Spleen (tissue), 11 donors: ENCODE measurements at regions not wholly inside any gene's neighbourhood (a gene's known extent, or its start where the extent isn't known, plus 50 kb on each side); places are given as distances from the start of the nearest gene placed in this dataset.

Source experiments
- DNase-seq: peaks from one replicate; pipeline ENCODE4 v3.0.0-alpha.2; 2020
- H3K27ac ChIP-seq, 8 donors: fragments of 200-600 bp; sonication (generic) in 7 of 8; 1 replicate in 4 of 8; 2 replicates in 4 of 8; pipeline versions ENCODE4 v1.5.0 to v1.8.0; 2016 to 2021; ENCODE audit warnings: inconsistent platforms in 4 of 8, mild to moderate bottlenecking in 4 of 8, moderate library complexity in 1 of 8
- H3K27me3 ChIP-seq, 7 donors: fragments of 200-600 bp; sonication (generic) in 6 of 7; replicated peaks in 1 of 7; 1 replicate in 4 of 7; 2 replicates in 3 of 7; pipeline versions ENCODE4 v1.5.0 to v1.8.0; 2016 to 2021; ENCODE audit warnings: inconsistent platforms in 3 of 7, mild to moderate bottlenecking in 1 of 7
- H3K36me3 ChIP-seq, 6 donors: fragments of 200-600 bp; sonication (generic) in 5 of 6; 1 replicate in 4 of 6; 2 replicates in 2 of 6; pipeline versions ENCODE4 v1.5.0 to v1.8.0; 2016 to 2021; ENCODE audit warnings: inconsistent platforms in 2 of 6
- H3K4me1 ChIP-seq, 6 donors: fragments of 200-600 bp; sonication (generic) in 5 of 6; 1 replicate in 3 of 6; 2 replicates in 3 of 6; pipeline versions ENCODE4 v1.5.0 to v1.8.0; 2016 to 2021; ENCODE audit warnings: inconsistent platforms in 3 of 6
- H3K4me3 ChIP-seq, 8 donors: fragments of 200-600 bp; sonication (generic) in 7 of 8; 1 replicate in 4 of 8; 2 replicates in 4 of 8; pipeline versions ENCODE4 v1.5.0 to v1.8.0; 2016 to 2021; ENCODE audit warnings: inconsistent platforms in 4 of 8, mild to moderate bottlenecking in 4 of 8, moderate library complexity in 2 of 8
- H3K9me3 ChIP-seq, 8 donors: fragments of 200-600 bp; sonication (generic) in 7 of 8; 1 replicate in 4 of 8; 2 replicates in 4 of 8; pipeline versions ENCODE4 v1.5.0 to v1.8.0; 2016 to 2021; ENCODE audit warnings: inconsistent platforms in 4 of 8
- CTCF ChIP-seq, 11 experiments: fragments of 200-600 bp in 7 of 11; fragments of 450-650 bp in 4 of 11; sonication (generic) in 4 of 11; IDR thresholded peaks in 8 of 11; conservative IDR thresholded peaks in 3 of 11; 1 replicate in 7 of 11; 2 replicates in 4 of 11; pipeline versions ENCODE4 v1.4.0 to v1.8.0; 2016 to 2021; ENCODE audit warnings: antibody characterized with exemption in 11 of 11, inconsistent platforms in 4 of 11, mild to moderate bottlenecking in 1 of 11
- POLR2A ChIP-seq, 3 donors: fragments of 450-650 bp; IDR thresholded peaks; one replicate each; pipeline ENCODE4 v1.5.1; 2017; ENCODE audit warnings: antibody characterized with exemption in 3 of 3, mild to moderate bottlenecking in 1 of 3
- POLR2AphosphoS5 ChIP-seq, 3 donors: sonication (generic); formaldehyde crosslinking; IDR thresholded peaks; one replicate each; pipeline ENCODE4 v1.5.1; 2017; ENCODE audit warnings: antibody characterized with exemption in 3 of 3
- WGBS, 5 donors: extraction: QIAGEN DNeasy Blood & Tissue Kit in 3 of 5; methylation state at CpG; one replicate each; pipeline versions ENCODE4 v1.1.5 to v1.1.7; 2013 to 2018; 5-methylcytosine and 5-hydroxymethylcytosine counted together
- intact Hi-C: fragments of 100-400 bp; cut with DNase I; formaldehyde crosslinking; loops from one replicate; pipeline ENCODE4 v1.15.0; 2023; ENCODE audit warnings: low total_unique reads
- donor health status: healthy with polysubstance abuse.
- donor health status: DM: no; HTN: no; CAD: no; lungs with moderate emphysema.
- donor health status: DM: no; HTN: no; CAD: no.
- donor health status: Bipolar disorder and iron deficiency.
- donor health status: healthy.
- donor health status: DM: no; HTN: no; CAD: no.
- donor health status: DM: yes; HTN: yes; CAD: no.

- DNase-seq, result no peak
- Histone ChIP-seq H3K27me3 (peaks cover 0 to 43% (median 7%) of the 10 kb centered on the region in 7 donors), H3K27ac (no peak overlapping the region), H3K4me3 (no peak overlapping the region), H3K9me3 (peaks cover 0 to 23% (median 20%) of the 10 kb centered on the region in 8 donors), H3K36me3 (no peaks in the 10 kb centered on the region), H3K4me1 (no peaks in the 10 kb centered on the region)
- intact Hi-C loops, result no loop called here
- TF ChIP-seq CTCF (IDR thresholded peaks at IDR 0.05 in 8 of 11, conservative IDR thresholded peaks at IDR 0.05 in 3 of 11) (no peak), POLR2A (IDR thresholded peaks at IDR 0.05) (no peak), POLR2AphosphoS5 (IDR thresholded peaks at IDR 0.05) (no peak)
- WGBS, 5 donors, result 93 to 98% (median 94%) methylated on average over 1 of the region's 1 CpG
Measured at GRCh38 chr4:3697033-3697432, 69.2 kb upstream of the ADRA2C start.

- no peaks in the 10 kb centered on the region for H3K27me3 ChIP-seq
- no peak overlapping the region for H3K27ac ChIP-seq
- WGBS, 5 donors, result 78 to 90% (median 87%) methylated on average over 18 to 22 of the region's 22 CpGs
- DNase-seq, result peak; percentile 67
- intact Hi-C loops, result no loop called here
- H3K9me3 ChIP-seq, result peaks cover 0 to 5% (median 0%) of the 10 kb centered on the region in 8 donors
- H3K4me1 ChIP-seq, result no peaks in the 10 kb centered on the region
- no peaks in the 10 kb centered on the region for H3K36me3 ChIP-seq
- TF ChIP-seq CTCF (IDR thresholded peaks at IDR 0.05 in 8 of 11, conservative IDR thresholded peaks at IDR 0.05 in 3 of 11) (no peak), POLR2A (IDR thresholded peaks at IDR 0.05) (no peak), POLR2AphosphoS5 (IDR thresholded peaks at IDR 0.05) (no peak)
- H3K4me3 ChIP-seq, result no peak overlapping the region
Measured at GRCh38 chr4:3690551-3691152, 75.5 kb upstream of the ADRA2C start.

GRCh38 chr4:3689576-3690550 lies 76.3 kb upstream of the ADRA2C start:
- WGBS, 5 donors, result 76 to 88% (median 86%) methylated on average over 26 to 41 of the region's 41 CpGs

More at GRCh38 chr4:3689576-3690550, 76.3 kb upstream of the ADRA2C start:
- H3K36me3 ChIP-seq, result no peaks in the 10 kb centered on the region
- no peaks in the 10 kb centered on the region for H3K4me1 ChIP-seq
- H3K27ac ChIP-seq, result no peak overlapping the region
- intact Hi-C loops, result no loop called here
- no peaks in the 10 kb centered on the region for H3K27me3 ChIP-seq
- DNase-seq, result peak; percentile 69
- H3K4me3 ChIP-seq, result no peak overlapping the region
- H3K9me3 ChIP-seq, result peaks cover 0 to 5% (median 0%) of the 10 kb centered on the region in 8 donors
- TF ChIP-seq POLR2A (IDR thresholded peaks at IDR 0.05), result no peak
- no peak for TF ChIP-seq POLR2AphosphoS5 (IDR thresholded peaks at IDR 0.05)
- no peak for TF ChIP-seq CTCF (IDR thresholded peaks at IDR 0.05 in 8 of 11, conservative IDR thresholded peaks at IDR 0.05 in 3 of 11)
